GM04503 (cell line): ENCODE measurements at regions not wholly inside any gene's neighbourhood (a gene's known extent, or its start where the extent isn't known, plus 50 kb on each side); places are given as distances from the start of the nearest gene placed in this dataset.
A peak's percentile ranks its signal among the peaks of the same experiment; 100 is the strongest.

Source experiments
- DNase-seq: peaks from one replicate; pipeline ENCODE4 v3.0.0-alpha.2; 2012; ENCODE audit warnings: low read depth

- no peak for DNase-seq
Observed at GRCh38 chr20:12891643-12892042, 117.1 kb upstream of the SPTLC3 start.

GRCh38 chr20:12893019-12893418 is 115.8 kb upstream of the SPTLC3 start:
- no peak for DNase-seq

GRCh38 chr20:12893653-12894052 is 115.1 kb upstream of the SPTLC3 start:
- no peak for DNase-seq

- DNase-seq, result no peak
Observed at GRCh38 chr20:12894089-12894488, 114.7 kb upstream of the SPTLC3 start.

- DNase-seq, result no peak
Observed at GRCh38 chr20:12896180-12896579, 112.6 kb upstream of the SPTLC3 start.

DNA sequence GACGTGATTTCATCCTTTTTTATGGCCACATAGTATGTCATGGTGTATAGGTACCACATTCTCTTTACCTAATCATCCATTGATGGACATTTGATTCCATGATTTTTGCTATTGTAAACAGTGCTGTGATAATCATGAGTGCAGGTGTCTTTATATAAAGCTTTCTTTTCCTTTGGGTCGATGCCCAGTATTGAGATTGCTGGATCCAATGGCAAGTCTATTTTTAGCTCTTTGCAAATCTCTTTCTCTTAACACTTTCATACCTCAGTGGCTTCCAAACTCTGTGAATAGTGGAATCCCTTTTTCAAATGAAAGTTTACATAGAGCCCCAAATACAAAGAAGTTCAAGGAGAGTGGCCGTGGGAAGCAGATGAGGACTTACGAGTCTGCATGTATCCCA is 105.8 kb upstream of the SPTLC3 start:
- DNase-seq, result no peak

DNA sequence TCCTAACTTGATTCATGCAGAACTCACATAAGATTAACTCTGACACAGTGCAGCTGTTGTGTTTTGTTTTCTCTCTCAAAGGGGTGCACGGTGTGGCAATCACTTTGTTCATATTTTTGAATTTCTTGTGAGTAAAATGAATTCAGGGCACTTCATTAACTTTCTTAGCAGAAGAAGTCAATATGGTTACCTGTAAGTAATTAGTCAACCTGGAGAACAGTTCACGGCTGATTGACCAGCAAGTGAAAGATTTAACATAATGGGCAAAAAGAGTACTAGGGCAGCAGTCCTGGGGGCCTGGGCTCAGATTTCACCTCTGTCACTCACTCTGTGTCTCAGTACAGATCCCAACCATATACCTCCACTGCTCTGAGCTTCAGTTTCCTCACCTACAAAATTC is 102.4 kb upstream of the SPTLC3 start:
- no peak for DNase-seq

DNA sequence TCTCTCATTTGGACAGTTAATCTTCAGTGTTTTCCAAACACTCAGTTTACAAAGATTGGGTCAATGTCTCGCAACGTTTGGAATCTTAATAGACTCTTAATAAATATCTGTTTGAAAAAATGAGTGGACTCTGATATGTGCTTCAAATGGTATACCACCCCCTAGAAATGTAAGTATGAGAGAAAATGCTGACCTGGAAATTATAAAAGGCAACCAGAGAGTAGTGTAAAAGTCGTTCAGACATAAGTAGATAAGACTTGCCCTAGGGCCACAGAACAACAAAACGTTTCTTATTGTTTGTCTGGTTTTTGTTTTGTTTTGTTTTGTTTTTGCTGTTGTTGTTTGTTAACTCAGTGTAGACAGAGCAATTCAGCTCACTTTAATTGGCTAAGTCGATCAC is 97.4 kb upstream of the SPTLC3 start:
- no peak for DNase-seq

- no peak for DNase-seq
Observed at GRCh38 chr20:12913781-12914443, 94.9 kb upstream of the SPTLC3 start.

DNA sequence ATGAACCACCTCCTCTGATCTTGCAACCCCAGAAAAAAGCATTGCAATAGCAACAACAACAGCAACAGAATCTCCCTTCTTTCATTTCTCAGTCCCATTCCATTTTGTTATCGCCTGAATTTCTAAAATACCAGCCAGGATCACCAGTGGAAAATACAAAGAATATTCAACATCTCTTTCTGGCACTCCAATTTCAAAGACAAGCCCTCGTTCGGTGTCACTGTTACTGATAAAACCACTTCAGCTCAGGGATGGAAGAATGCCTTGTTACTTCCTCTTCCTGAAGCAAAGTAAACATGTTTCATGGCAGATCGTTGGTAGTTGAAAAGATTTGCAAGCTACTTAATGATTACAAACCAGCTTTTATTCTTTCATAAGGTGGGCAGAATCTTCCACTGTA is 94.0 kb upstream of the SPTLC3 start:
- no peak for DNase-seq

DNA sequence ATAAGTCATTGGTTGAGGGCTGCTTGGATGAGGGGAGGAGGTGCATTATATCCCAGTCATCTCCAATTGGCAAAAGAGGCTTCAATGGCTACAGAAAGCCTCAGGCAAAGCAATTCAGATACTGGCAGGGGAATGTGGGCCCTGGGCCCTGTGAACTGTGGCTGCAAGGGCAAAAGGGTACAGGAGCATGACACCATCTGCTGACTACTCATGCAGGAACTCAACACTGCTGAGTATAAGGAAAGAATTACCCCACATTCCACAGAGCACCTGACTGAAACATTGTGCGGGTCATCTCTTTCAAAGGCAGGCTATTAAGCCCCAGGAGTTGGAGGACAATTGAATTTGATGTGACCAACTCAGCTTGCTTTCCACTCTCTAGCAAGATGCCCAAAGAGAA is 92.1 kb upstream of the SPTLC3 start:
- DNase-seq, result no peak

DNA sequence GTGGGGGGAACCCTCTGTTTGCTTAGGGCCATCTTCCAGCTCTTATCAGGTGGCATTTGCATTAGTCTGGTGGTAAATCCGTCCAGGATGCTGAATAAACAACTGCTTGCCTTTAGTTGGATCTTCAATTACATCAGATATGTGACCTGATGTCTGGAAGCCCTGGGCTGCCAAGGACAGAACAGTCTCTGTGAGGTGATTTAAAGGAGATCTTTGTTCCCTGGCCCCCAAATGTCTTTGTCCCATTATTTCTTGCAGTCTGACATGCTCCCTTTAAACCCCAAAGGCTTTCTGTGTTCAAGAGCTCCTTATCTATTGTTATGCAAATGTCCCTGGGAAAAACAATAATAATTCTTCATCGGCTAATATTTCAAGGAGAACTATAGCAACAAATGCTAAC is 84.6 kb upstream of the SPTLC3 start:
- DNase-seq, result no peak

DNA sequence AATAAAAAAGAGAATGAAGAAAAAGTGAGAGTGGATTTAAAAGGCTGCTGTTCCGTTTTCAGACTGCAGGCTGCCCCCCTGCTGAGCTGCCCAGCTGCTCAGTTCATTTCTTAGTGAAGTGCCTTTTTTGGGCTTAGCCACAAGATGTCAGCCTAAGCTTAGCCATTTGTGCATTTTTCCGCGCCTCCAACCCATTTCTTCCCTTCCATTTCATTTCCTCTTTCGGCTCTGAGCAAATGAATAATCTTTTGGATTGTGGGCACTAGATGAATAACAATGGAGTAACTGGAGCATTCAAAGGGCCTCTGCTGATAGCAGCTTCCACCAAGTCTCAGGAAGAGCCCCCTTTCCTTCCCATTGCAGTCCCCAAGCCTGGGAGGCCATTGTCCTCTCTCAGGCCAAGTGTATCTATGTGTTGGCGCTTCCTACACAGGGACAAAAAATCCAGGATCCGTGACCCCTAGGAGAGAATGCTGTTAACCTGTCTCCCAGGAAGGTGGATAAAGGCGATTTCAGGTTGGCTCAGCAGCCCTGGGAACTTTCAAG is 83.5 kb upstream of the SPTLC3 start:
- peak; percentile 28 for DNase-seq

DNA sequence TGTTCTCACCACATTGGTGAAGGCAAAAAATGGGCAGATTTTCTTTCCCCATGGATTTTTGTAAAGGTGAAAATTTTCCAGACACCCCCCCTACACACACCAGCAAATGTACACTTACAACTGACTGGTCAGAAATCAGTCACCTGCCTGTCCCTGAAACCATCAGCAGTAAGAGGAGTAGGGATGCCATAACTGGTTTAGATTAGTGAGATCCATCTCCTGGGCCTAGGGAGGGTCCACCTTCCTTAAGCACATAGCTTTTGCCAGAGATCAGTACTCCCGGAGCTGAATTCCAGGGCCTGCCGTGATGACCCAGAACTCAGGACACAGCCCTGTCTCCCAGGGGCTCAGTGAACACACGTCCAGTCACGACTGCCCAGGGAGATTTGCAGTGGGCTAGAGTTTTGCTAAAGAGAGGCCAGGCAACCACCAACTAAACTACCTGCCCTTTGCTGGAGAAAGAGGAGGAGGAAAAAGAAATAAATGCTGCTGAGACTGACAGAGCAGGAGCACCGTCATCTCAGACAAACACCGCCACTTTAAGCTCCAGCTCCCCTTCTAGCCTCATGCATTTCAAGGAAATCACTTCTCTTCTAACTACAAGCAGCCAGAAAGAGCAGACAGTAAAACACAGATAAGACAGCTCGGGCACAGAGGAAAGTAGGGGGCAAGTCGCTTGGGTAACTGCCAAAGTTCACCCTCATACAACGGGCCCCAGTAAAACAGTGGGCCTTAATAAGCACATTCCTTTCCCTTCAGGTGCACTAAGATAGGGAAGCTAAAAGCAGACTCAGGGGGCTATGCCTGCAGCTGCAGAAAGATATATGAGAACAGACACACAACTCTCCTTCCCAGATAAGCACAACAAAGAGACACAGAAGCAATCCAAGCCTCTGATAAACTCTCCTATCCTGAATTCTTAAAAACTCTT is 82.6 kb upstream of the SPTLC3 start:
- DNase-seq, result no peak

DNA sequence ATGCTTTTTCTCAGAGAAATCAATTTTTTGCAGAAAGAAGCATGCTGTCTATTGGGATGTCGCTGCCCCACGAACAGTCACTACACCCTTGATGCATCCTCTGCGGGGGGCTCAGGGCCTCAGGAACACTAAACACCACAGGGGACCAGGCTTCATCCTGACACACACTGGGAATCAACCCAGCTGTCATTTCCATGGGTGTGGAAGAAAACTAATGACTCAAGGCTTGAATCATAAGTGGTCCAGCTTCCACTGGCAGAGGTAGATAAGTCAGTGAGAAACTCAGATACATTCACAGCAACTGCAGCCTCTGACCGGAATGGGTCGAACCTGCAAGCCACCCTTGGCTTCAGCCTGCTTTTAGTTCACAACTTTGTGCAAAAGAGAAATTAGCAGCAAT is 81.3 kb upstream of the SPTLC3 start:
- no peak for DNase-seq

DNA sequence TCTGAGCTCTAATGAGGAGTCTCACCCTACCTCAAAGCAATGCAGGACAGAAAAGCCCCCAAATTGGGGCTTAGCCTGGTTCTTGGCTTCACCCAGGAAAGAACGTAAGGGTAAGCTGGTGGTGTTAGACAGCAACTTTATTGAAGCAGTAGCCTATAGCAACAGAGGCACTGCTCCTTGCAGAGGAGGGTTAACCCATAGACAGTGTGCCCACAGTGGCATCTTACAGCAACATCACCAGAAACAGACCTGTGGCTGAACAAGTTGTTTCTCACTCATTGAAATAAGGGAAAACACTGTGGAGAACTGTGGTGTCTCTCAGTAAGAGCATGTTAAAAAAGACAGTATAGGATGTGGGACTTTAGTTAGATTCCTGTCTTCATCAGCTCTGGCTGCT is 80.4 kb upstream of the SPTLC3 start:
- no peak for DNase-seq

- peak; percentile 31 for DNase-seq
Observed at GRCh38 chr20:12928755-12929401, 79.9 kb upstream of the SPTLC3 start.

GRCh38 chr20:12936020-12936419 is 72.8 kb upstream of the SPTLC3 start:
- no peak for DNase-seq

GRCh38 chr20:12936524-12936923 is 72.2 kb upstream of the SPTLC3 start:
- DNase-seq, result no peak

- DNase-seq, result no peak
Observed at GRCh38 chr20:12941025-12941424, 67.7 kb upstream of the SPTLC3 start.

GRCh38 chr20:12942123-12942522 is 66.6 kb upstream of the SPTLC3 start:
- no peak for DNase-seq

DNA sequence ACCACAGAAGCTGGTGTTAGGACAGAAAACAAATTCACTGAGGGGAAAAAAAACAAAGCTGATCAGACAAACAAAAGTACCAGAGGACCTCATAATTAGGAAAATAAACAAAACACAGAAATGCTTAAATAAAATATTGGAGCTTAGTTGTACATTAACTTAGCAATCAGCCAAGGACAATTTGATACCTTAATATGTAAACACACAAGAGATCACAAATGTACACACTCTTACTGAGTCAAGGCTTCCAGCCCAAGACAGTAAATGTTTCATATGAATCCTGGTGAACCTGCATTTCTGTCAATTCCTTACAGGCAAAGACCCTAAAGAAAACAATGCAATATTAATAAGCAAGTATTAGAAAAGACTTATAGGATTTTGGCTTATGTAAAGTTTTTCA is 62.0 kb upstream of the SPTLC3 start:
- no peak for DNase-seq

GRCh38 chr20:12947691-12948090 is 61.1 kb upstream of the SPTLC3 start:
- DNase-seq, result no peak
